Left lung (tissue), 4 donors: ENCODE measurements at regions not wholly inside any gene's neighbourhood (a gene's known extent, or its start where the extent isn't known, plus 50 kb on each side); places are given as distances from the start of the nearest gene placed in this dataset.

Experiments
- ATAC-seq: fragments of 200-7000 bp; cut with Tn5 transposase; one replicate; pipeline ENCODE4 v1.9.1; 2020; ENCODE audit warnings: moderate library complexity
- DNase-seq, 4 donors: peaks; one replicate each; pipeline ENCODE4 v3.0.0-alpha.2; 2013 to 2020
- H3K27ac ChIP-seq, 2 donors: fragments of 200-600 bp; sonication (generic) in 1 of 2; one replicate each; pipeline versions ENCODE4 v1.5.0 to v1.8.0; 2020 to 2021
- H3K27me3 ChIP-seq, 2 donors: fragments of 200-600 bp; sonication (generic) in 1 of 2; one replicate each; pipeline versions ENCODE4 v1.5.0 to v1.8.0; 2020 to 2021
- H3K36me3 ChIP-seq, 2 donors: fragments of 200-600 bp; sonication (generic) in 1 of 2; one replicate each; pipeline versions ENCODE4 v1.5.0 to v1.8.0; 2020 to 2021
- H3K4me1 ChIP-seq, 2 donors: fragments of 200-600 bp; one replicate each; pipeline ENCODE4 v1.8.0; 2021
- H3K4me3 ChIP-seq, 2 donors: fragments of 200-600 bp; sonication (generic) in 1 of 2; one replicate each; pipeline versions ENCODE4 v1.5.0 to v1.8.0; 2020 to 2021; ENCODE audit warnings: mild to moderate bottlenecking in 1 of 2
- H3K9me3 ChIP-seq, 2 donors: fragments of 200-600 bp; sonication (generic) in 1 of 2; one replicate each; pipeline versions ENCODE4 v1.5.0 to v1.8.0; 2020 to 2021
- CTCF ChIP-seq, 2 donors: fragments of 200-600 bp; sonication (generic) in 1 of 2; IDR thresholded peaks; one replicate each; pipeline versions ENCODE4 v1.5.0 to v1.8.0; 2021; ENCODE audit warnings: antibody characterized with exemption in 2 of 2
- intact Hi-C, 2 donors: fragments of 100-400 bp; cut with DNase I; formaldehyde crosslinking; loops; one replicate each; pipeline versions ENCODE4 v1.11.2 to v1.14.2; 2022
- donor health status: DM: no; HTN: yes; CAD: no.
- donor health status: DM: no; HTN: no; CAD: no.

- no peak for TF ChIP-seq CTCF (IDR thresholded peaks at IDR 0.05)
- ATAC-seq (no peak), DNase-seq (no peak)
- intact Hi-C loops = no loop called here
- Histone ChIP-seq H3K4me3 (no peak overlapping the region), H3K36me3 (no peaks in the 10 kb centered on the region), H3K27me3 (peaks cover 0 to 3% of the 10 kb centered on the region in 2 donors), H3K9me3 (no peaks in the 10 kb centered on the region), H3K4me1 (no peaks in the 10 kb centered on the region), H3K27ac (no peak overlapping the region)
Observed at GRCh38 chr16:66141885-66142284, 224.6 kb upstream of the CDH5 start.

GRCh38 chr16:66137853-66138252 is 228.6 kb upstream of the CDH5 start:
- no peak for DNase-seq
- Histone ChIP-seq H3K36me3 (no peaks in the 10 kb centered on the region), H3K4me3 (no peak overlapping the region), H3K4me1 (no peaks in the 10 kb centered on the region), H3K27me3 (peaks cover 0 to 3% of the 10 kb centered on the region in 2 donors), H3K9me3 (no peaks in the 10 kb centered on the region), H3K27ac (no peak overlapping the region)
- ATAC-seq = no peak
- no peak for TF ChIP-seq CTCF (IDR thresholded peaks at IDR 0.05)
- intact Hi-C loops = no loop called here

GRCh38 chr16:66136841-66137240 is 229.7 kb upstream of the CDH5 start:
- H3K36me3 ChIP-seq = no peaks in the 10 kb centered on the region
- H3K9me3 ChIP-seq = no peaks in the 10 kb centered on the region
- TF ChIP-seq CTCF (IDR thresholded peaks at IDR 0.05) = no peak
- DNase-seq = no peak
- intact Hi-C loops = no loop called here
- H3K4me1 ChIP-seq = no peaks in the 10 kb centered on the region
- H3K27me3 ChIP-seq = peaks cover 0 to 3% of the 10 kb centered on the region in 2 donors
- no peak overlapping the region for H3K4me3 ChIP-seq
- no peak for ATAC-seq
- no peak overlapping the region for H3K27ac ChIP-seq

- H3K27ac ChIP-seq = no peak overlapping the region
- DNase-seq = no peak
- no peak overlapping the region for H3K4me3 ChIP-seq
- no peaks in the 10 kb centered on the region for H3K9me3 ChIP-seq
- H3K27me3 ChIP-seq = peaks cover 0 to 3% of the 10 kb centered on the region in 2 donors
- no peak for ATAC-seq
- no peaks in the 10 kb centered on the region for H3K4me1 ChIP-seq
- intact Hi-C loops = no loop called here
- TF ChIP-seq CTCF (IDR thresholded peaks at IDR 0.05) = no peak
- H3K36me3 ChIP-seq = no peaks in the 10 kb centered on the region
Observed at GRCh38 chr16:66135838-66136237, 230.7 kb upstream of the CDH5 start.

GRCh38 chr16:66135421-66135831 is 231.1 kb upstream of the CDH5 start:
- Histone ChIP-seq H3K4me3 (no peak overlapping the region), H3K36me3 (no peaks in the 10 kb centered on the region), H3K9me3 (no peaks in the 10 kb centered on the region), H3K27me3 (peaks cover 0 to 5% of the 10 kb centered on the region in 2 donors), H3K4me1 (no peaks in the 10 kb centered on the region), H3K27ac (no peak overlapping the region)
- ATAC-seq (no peak), DNase-seq (no peak)
- no peak for TF ChIP-seq CTCF (IDR thresholded peaks at IDR 0.05)
- intact Hi-C loops = no loop called here
